Vagina (tissue), 2 donors: ENCODE measurements at regions not wholly inside any gene's neighbourhood (a gene's known extent, or its start where the extent isn't known, plus 50 kb on each side); places are given as distances from the start of the nearest gene placed in this dataset.
"Not testable (repeated sequence)": the region's sequence is repeated elsewhere in the genome, so short reads cannot be mapped to it uniquely, and the experiment has no call there.

ENCODE experiments used
- DNase-seq, 2 donors: peaks; one replicate each; pipeline ENCODE4 v3.0.0-alpha.2; 2017; ENCODE audit errors: extremely low spot score in 2 of 2
- H3K27ac ChIP-seq: fragments of 200-600 bp; sonication (generic); one replicate; pipeline ENCODE4 v1.5.1; 2019
- H3K27me3 ChIP-seq: fragments of 200-600 bp; sonication (generic); one replicate; pipeline ENCODE4 v1.5.1; 2019
- H3K36me3 ChIP-seq, 2 donors: fragments of 200-600 bp; sonication (generic); one replicate each; pipeline ENCODE4 v1.5.1; 2017 to 2019
- H3K4me1 ChIP-seq: fragments of 200-600 bp; sonication (generic); one replicate; pipeline ENCODE4 v1.5.1; 2019
- H3K4me3 ChIP-seq, 2 donors: fragments of 200-600 bp; sonication (generic); 1 replicate in 1 of 2; 2 replicates in 1 of 2; pipeline ENCODE4 v1.5.1; 2016 to 2019
- H3K9me3 ChIP-seq: fragments of 200-600 bp; sonication (generic); one replicate; pipeline ENCODE4 v1.5.1; 2019
- POLR2A ChIP-seq, 2 donors: fragments of 450-650 bp; IDR thresholded peaks; one replicate each; pipeline ENCODE4 v1.6.1; 2017; ENCODE audit warnings: antibody characterized with exemption in 2 of 2, mild to moderate bottlenecking in 2 of 2, moderate library complexity in 2 of 2
- POLR2AphosphoS5 ChIP-seq, 2 donors: sonication (generic); formaldehyde crosslinking; IDR thresholded peaks; one replicate each; pipeline ENCODE4 v1.9.0; 2017; ENCODE audit warnings: antibody characterized with exemption in 2 of 2, mild to moderate bottlenecking in 2 of 2, low read depth in 1 of 2; ENCODE audit not compliant: insufficient read depth in 1 of 2
- intact Hi-C: fragments of 100-400 bp; cut with DNase I; formaldehyde crosslinking; loops from one replicate; pipeline ENCODE4 v1.15.1; 2023
- TF ChIP-seq, protein P1 (sequence below), 3 experiments: fragments of 450-650 bp in 2 of 3; fragments of 200-600 bp in 1 of 3; sonication (generic) in 1 of 3; IDR thresholded peaks; one replicate each; pipeline ENCODE4 v1.5.1; 2017 to 2019; ENCODE audit warnings: antibody characterized with exemption in 3 of 3, mild to moderate bottlenecking in 2 of 3, moderate library complexity in 2 of 3

GRCh38 chr14:98223106-98223505 is 1048.9 kb downstream of the BCL11B start:
- no peak for DNase-seq
- no peaks in the 10 kb centered on the region for H3K27me3 ChIP-seq
- TF ChIP-seq, protein P1, sequence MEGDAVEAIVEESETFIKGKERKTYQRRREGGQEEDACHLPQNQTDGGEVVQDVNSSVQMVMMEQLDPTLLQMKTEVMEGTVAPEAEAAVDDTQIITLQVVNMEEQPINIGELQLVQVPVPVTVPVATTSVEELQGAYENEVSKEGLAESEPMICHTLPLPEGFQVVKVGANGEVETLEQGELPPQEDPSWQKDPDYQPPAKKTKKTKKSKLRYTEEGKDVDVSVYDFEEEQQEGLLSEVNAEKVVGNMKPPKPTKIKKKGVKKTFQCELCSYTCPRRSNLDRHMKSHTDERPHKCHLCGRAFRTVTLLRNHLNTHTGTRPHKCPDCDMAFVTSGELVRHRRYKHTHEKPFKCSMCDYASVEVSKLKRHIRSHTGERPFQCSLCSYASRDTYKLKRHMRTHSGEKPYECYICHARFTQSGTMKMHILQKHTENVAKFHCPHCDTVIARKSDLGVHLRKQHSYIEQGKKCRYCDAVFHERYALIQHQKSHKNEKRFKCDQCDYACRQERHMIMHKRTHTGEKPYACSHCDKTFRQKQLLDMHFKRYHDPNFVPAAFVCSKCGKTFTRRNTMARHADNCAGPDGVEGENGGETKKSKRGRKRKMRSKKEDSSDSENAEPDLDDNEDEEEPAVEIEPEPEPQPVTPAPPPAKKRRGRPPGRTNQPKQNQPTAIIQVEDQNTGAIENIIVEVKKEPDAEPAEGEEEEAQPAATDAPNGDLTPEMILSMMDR (IDR thresholded peaks at IDR 0.05) = no peak
- TF ChIP-seq POLR2A (IDR thresholded peaks at IDR 0.05) (no peak), POLR2AphosphoS5 (IDR thresholded peaks at IDR 0.05; ENCODE audit: insufficient read depth in 1 of 2, low read depth in 1 of 2) (no peak)
- no peaks in the 10 kb centered on the region for H3K36me3 ChIP-seq
- no peaks in the 10 kb centered on the region for H3K4me1 ChIP-seq
- no peak overlapping the region for H3K27ac ChIP-seq
- H3K9me3 ChIP-seq = no peaks in the 10 kb centered on the region
- no peak overlapping the region for H3K4me3 ChIP-seq
- intact Hi-C loops = no loop called here

GRCh38 chr14:98223710-98224109 is 1048.3 kb downstream of the BCL11B start:
- DNase-seq, H3K9me3 ChIP-seq, intact Hi-C loops, H3K4me1 ChIP-seq, H3K27ac ChIP-seq, H3K36me3 ChIP-seq, H3K27me3 ChIP-seq, H3K4me3 ChIP-seq: not testable (repeated sequence)

DNA sequence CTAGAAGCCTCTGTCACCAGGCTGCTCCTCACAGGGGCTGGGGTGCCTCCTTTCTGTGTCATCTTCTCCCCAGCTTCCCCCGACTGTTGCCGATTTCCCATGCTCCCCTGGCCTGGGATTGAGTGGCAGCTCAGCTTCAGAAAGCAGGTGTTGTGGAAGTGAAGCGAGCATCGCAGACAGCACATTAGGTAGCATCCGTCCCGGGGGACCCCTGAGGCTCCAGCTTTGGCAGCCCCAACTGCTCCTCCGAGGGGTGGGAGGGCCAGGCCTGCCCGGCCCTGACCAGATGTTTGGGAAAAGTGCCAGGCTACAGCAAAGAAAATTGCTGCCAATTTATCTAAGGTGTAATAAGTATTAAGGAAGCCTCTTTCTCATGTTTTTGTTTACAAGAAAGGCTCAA is 1045.6 kb downstream of the BCL11B start:
- Histone ChIP-seq H3K4me1 (no peaks in the 10 kb centered on the region), H3K27ac (no peak overlapping the region), H3K36me3 (no peaks in the 10 kb centered on the region), H3K4me3 (no peak overlapping the region), H3K9me3 (no peaks in the 10 kb centered on the region), H3K27me3 (no peaks in the 10 kb centered on the region)
- intact Hi-C loops = no loop called here
- DNase-seq = no peak
- TF ChIP-seq, protein P1 (IDR thresholded peaks at IDR 0.05) = no peak
- TF ChIP-seq POLR2A (IDR thresholded peaks at IDR 0.05) (no peak), POLR2AphosphoS5 (IDR thresholded peaks at IDR 0.05; ENCODE audit: insufficient read depth in 1 of 2, low read depth in 1 of 2) (no peak)

DNA sequence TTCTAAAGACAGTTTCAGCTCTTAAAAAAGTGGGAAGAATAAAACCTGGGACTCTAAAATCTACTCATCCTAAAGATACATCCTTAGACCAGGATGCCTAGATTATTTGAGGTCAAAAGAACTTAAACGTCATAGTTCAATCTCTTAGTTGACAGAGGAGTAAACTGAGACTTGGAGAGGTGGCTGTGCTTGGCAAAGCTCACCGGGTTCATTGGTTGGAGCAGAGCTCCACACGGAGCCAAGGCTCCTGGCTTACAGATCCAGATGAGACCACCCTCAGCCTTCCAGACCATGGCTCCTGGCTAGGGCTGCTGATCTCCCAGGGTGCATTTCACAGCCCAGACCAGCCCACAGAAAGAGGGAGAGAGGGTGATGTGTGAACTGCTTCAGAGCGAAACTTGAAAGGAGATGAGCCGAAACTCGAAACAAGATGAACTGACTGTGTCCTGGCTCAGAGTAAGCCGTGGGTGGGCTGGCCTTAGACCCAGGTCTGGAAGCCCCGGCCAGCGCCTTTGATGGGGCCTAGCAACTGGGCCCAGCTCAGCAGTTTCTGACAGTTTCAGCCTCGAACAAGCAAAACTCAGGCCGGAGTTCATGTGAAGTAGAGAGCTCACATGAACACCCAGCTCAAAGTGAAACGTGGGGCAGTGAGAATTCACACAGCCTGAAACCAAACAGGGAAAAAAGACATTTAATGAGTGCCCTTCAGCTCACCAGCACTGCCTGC is 1044.8 kb downstream of the BCL11B start:
- Histone ChIP-seq H3K27ac (no peak overlapping the region), H3K4me3 (no peak overlapping the region), H3K36me3 (no peaks in the 10 kb centered on the region), H3K4me1 (no peaks in the 10 kb centered on the region), H3K27me3 (no peaks in the 10 kb centered on the region), H3K9me3 (no peaks in the 10 kb centered on the region)
- TF ChIP-seq, protein P1 (IDR thresholded peaks at IDR 0.05) = no peak
- TF ChIP-seq POLR2A (IDR thresholded peaks at IDR 0.05) (no peak), POLR2AphosphoS5 (IDR thresholded peaks at IDR 0.05; ENCODE audit: insufficient read depth in 1 of 2, low read depth in 1 of 2) (no peak)
- intact Hi-C loops = no loop called here
- DNase-seq = no peak

DNA sequence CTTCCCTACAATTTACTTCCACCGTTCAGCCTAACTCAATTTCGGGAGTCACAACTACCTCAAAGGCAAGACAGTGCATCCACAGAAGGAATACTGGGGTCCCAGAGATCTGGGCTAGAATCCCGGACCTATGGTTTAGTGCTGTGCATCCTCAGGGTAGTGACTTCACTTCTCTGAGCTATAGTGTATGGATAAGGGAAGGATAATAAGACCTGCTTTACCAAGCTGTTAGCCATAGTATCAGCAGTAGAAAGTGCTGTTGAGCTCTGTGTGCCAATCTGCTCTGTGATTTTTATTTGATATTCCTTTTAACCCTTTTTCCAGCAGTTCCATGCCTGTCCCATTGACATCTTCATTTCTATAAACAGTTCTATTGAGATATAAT is 1044.3 kb downstream of the BCL11B start:
- intact Hi-C loops = no loop called here
- H3K27me3 ChIP-seq = no peaks in the 10 kb centered on the region
- H3K4me1 ChIP-seq = no peaks in the 10 kb centered on the region
- no peaks in the 10 kb centered on the region for H3K9me3 ChIP-seq
- DNase-seq = no peak
- H3K27ac ChIP-seq = no peak overlapping the region
- no peaks in the 10 kb centered on the region for H3K36me3 ChIP-seq
- no peak for TF ChIP-seq POLR2A (IDR thresholded peaks at IDR 0.05)
- no peak for TF ChIP-seq POLR2AphosphoS5 (IDR thresholded peaks at IDR 0.05; ENCODE audit: insufficient read depth in 1 of 2, low read depth in 1 of 2)
- TF ChIP-seq, protein P1 (IDR thresholded peaks at IDR 0.05) = no peak
- no peak overlapping the region for H3K4me3 ChIP-seq
